ENCODE measurements at regions not wholly inside any gene's neighbourhood (a gene's known extent, or its start where the extent isn't known, plus 50 kb on each side); places are given as distances from the start of the nearest gene placed in this dataset.

- ATAC-seq (no peak), DNase-seq (ENCODE audit: low spot score) (no peak)
- H3K4me1 Mint-ChIP-seq: no peaks in the 10 kb centered on the region
- no peaks in the 10 kb centered on the region for H3K36me3 Mint-ChIP-seq
- ChIA-PET POLR2A (no interaction called here), CTCF (no interaction called here)
- H3K9me3 Mint-ChIP-seq: peaks cover 3% of the 10 kb centered on the region; the same call in 1 of the 2 replicates
- H3K4me3 Mint-ChIP-seq: no peak overlapping the region
- no peak overlapping the region for H3K27ac Mint-ChIP-seq
- H3K27me3 Mint-ChIP-seq (ENCODE audit: low read depth): no peaks in the 10 kb centered on the region
- TF ChIP-seq MLX (CRISPR knock-in tag; IDR thresholded peaks at IDR 0.05): no peak
- no peak for TF ChIP-seq E2F4 (CRISPR knock-in tag; IDR thresholded peaks at IDR 0.05; ENCODE audit: borderline replicate concordance, low read depth)
- no peak for TF ChIP-seq KAT7 (CRISPR knock-in tag; IDR thresholded peaks at IDR 0.05; ENCODE audit: borderline replicate concordance)
- no peak for TF ChIP-seq PRDM15 (CRISPR knock-in tag; IDR thresholded peaks at IDR 0.05)
- TF ChIP-seq GRHL2 (CRISPR knock-in tag; IDR thresholded peaks at IDR 0.05; ENCODE audit: insufficient replicate concordance, severe bottlenecking): no peak
These were observed 239.2 kb upstream of the SMIM31 start for GRCh38 chr4:164514765-164515164.

GRCh38 chr4:164524789-164525188 lies 229.1 kb upstream of the SMIM31 start:
- POLR2A ChIA-PET: no interaction called here
- no peak overlapping the region for H3K4me3 Mint-ChIP-seq
- ATAC-seq (no peak), DNase-seq (ENCODE audit: low spot score) (no peak)
- no peaks in the 10 kb centered on the region for H3K36me3 Mint-ChIP-seq
- H3K27me3 Mint-ChIP-seq (ENCODE audit: low read depth): no peaks in the 10 kb centered on the region
- peaks cover 48% of the 10 kb centered on the region for H3K4me1 Mint-ChIP-seq
- peaks cover 5% of the 10 kb centered on the region; the same call in 1 of the 2 replicates for H3K9me3 Mint-ChIP-seq
- H3K27ac Mint-ChIP-seq: no peak overlapping the region
- TF ChIP-seq ATF2 (CRISPR knock-in tag; IDR thresholded peaks at IDR 0.05; ENCODE audit: borderline replicate concordance, low read depth) (no peak), AFF4 (CRISPR knock-in tag; IDR thresholded peaks at IDR 0.05; ENCODE audit: borderline replicate concordance) (no peak), OVOL2 (CRISPR knock-in tag; IDR thresholded peaks at IDR 0.05; ENCODE audit: borderline replicate concordance) (no peak), TEAD1 (CRISPR knock-in tag; IDR thresholded peaks at IDR 0.05) (no peak), ATF6 (CRISPR knock-in tag; IDR thresholded peaks at IDR 0.05) (no peak), TP53 (CRISPR knock-in tag; IDR thresholded peaks at IDR 0.05) (no peak), GTF2I (CRISPR knock-in tag; conservative IDR thresholded peaks at IDR 0.05) (no peak), NFATC4 (CRISPR knock-in tag; IDR thresholded peaks at IDR 0.05) (no peak)
- CTCF ChIA-PET: no interaction called here

All from WTC11 (cell line).